ENCODE measurements at regions not wholly inside any gene's neighbourhood (a gene's known extent, or its start where the extent isn't known, plus 50 kb on each side); places are given as distances from the start of the nearest gene placed in this dataset.

DNA sequence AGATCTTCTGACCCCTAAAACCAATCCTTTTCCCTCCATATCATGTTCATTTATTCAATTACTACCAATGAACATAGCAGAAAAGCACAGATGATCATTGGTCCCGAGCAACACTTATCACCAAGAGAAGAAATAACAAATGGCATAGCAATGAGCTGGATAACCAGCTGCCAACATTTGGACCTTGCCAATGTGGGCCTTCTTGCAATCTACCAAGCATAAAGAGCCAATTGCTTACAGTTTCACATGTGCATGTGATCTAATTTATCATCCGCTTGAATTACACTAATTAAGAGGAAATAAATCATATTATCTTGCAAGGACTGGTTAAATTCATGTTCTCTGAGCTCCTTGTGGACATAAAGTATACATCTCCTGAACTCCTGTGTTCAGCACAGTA lies 134.8 kb upstream of the HMGA2 start:
- Histone ChIP-seq H3K9me3 (ENCODE audit: control insufficient read depth in 2 of 3, insufficient read depth in 1 of 3, low read length in 3 of 3) (no peaks in the 10 kb centered on the region), H3K4me1 (ENCODE audit: control insufficient read depth in 2 of 3, insufficient read depth in 2 of 3, low read depth in 1 of 3, low read length in 3 of 3) (no peaks in the 10 kb centered on the region), H3K36me3 (ENCODE audit: control insufficient read depth in 2 of 3, insufficient read depth in 3 of 3, low read length in 3 of 3) (no peaks in the 10 kb centered on the region), H3K4me3 (ENCODE audit: low read length in 3 of 3) (no peak overlapping the region), H3K27me3 (ENCODE audit: control insufficient read depth, insufficient read depth, low read length) (no peaks in the 10 kb centered on the region), H3K27ac (ENCODE audit: low read depth in 2 of 2, low read length in 2 of 2) (no peak overlapping the region), H3K9ac (ENCODE audit: low read length in 3 of 3) (no peak overlapping the region)
- TF ChIP-seq, protein P1, sequence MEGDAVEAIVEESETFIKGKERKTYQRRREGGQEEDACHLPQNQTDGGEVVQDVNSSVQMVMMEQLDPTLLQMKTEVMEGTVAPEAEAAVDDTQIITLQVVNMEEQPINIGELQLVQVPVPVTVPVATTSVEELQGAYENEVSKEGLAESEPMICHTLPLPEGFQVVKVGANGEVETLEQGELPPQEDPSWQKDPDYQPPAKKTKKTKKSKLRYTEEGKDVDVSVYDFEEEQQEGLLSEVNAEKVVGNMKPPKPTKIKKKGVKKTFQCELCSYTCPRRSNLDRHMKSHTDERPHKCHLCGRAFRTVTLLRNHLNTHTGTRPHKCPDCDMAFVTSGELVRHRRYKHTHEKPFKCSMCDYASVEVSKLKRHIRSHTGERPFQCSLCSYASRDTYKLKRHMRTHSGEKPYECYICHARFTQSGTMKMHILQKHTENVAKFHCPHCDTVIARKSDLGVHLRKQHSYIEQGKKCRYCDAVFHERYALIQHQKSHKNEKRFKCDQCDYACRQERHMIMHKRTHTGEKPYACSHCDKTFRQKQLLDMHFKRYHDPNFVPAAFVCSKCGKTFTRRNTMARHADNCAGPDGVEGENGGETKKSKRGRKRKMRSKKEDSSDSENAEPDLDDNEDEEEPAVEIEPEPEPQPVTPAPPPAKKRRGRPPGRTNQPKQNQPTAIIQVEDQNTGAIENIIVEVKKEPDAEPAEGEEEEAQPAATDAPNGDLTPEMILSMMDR (IDR thresholded peaks at IDR 0.05; ENCODE audit: borderline replicate concordance, extremely low read depth, insufficient read depth) = no peak
- FAIRE-seq = no peak
- intact Hi-C loops (cut with DNase I) = no loop called here
- no peak for DNase-seq

DNA sequence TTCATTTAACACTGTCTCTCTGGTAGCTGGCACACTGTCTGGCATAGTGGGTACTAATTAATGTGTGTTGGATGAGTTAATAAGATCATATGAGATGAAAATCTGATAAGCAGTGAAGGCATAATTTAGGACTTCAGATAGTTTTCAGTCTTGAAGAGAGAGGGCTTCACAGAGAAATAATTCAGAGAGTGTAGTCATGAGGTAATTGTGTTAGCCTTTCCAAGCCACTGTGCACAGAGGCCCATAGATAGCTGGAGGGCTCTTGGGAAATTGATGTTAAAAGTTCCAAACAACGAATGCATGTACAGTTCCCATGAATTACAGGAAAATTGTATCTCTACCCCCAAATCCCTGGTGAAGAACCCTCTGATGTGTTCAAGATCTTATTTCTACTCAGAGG lies 133.8 kb upstream of the HMGA2 start:
- DNase-seq (no peak), FAIRE-seq (no peak)
- Histone ChIP-seq H3K27ac (ENCODE audit: low read depth in 2 of 2, low read length in 2 of 2) (no peak overlapping the region), H3K9ac (ENCODE audit: low read length in 3 of 3) (no peak overlapping the region), H3K4me3 (ENCODE audit: low read length in 3 of 3) (no peak overlapping the region), H3K27me3 (ENCODE audit: control insufficient read depth, insufficient read depth, low read length) (no peaks in the 10 kb centered on the region), H3K9me3 (ENCODE audit: control insufficient read depth in 2 of 3, insufficient read depth in 1 of 3, low read length in 3 of 3) (no peaks in the 10 kb centered on the region), H3K4me1 (ENCODE audit: control insufficient read depth in 2 of 3, insufficient read depth in 2 of 3, low read depth in 1 of 3, low read length in 3 of 3) (peaks cover 0 to 2% (median 0%) of the 10 kb centered on the region in 3 donors), H3K36me3 (ENCODE audit: control insufficient read depth in 2 of 3, insufficient read depth in 3 of 3, low read length in 3 of 3) (no peaks in the 10 kb centered on the region)
- intact Hi-C loops (cut with DNase I) = no loop called here
- TF ChIP-seq, protein P1 (IDR thresholded peaks at IDR 0.05; ENCODE audit: borderline replicate concordance, extremely low read depth, insufficient read depth) = no peak

DNA sequence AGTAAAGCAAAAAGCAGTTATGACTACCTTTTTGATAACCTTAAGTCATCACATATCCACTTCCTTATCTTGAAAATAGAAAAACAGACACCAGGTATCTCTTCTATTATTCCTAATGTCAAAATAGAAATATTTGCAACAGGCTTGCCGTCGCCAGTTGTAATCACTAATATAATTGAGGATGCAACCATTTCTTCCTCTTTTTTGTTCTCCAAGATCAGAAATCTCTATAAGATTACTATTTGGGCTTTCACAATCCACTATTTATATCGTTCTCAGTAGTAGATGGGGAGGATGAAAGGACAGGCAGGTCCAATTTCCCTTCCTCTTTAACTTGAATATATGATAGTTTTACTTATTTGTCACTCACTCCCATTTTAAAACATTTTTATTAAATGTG lies 130.2 kb upstream of the HMGA2 start:
- H3K9ac ChIP-seq (ENCODE audit: low read length in 3 of 3) = no peak overlapping the region
- DNase-seq (no peak), FAIRE-seq (no peak)
- H3K36me3 ChIP-seq (ENCODE audit: control insufficient read depth in 2 of 3, insufficient read depth in 3 of 3, low read length in 3 of 3) = no peaks in the 10 kb centered on the region
- no peaks in the 10 kb centered on the region for H3K27me3 ChIP-seq (ENCODE audit: control insufficient read depth, insufficient read depth, low read length)
- intact Hi-C loops (cut with DNase I) = no loop called here
- peaks cover 0 to 6% (median 3%) of the 10 kb centered on the region in 3 donors for H3K4me1 ChIP-seq (ENCODE audit: control insufficient read depth in 2 of 3, insufficient read depth in 2 of 3, low read depth in 1 of 3, low read length in 3 of 3)
- H3K9me3 ChIP-seq (ENCODE audit: control insufficient read depth in 2 of 3, insufficient read depth in 1 of 3, low read length in 3 of 3) = no peaks in the 10 kb centered on the region
- H3K27ac ChIP-seq (ENCODE audit: low read depth in 2 of 2, low read length in 2 of 2) = no peak overlapping the region
- TF ChIP-seq, protein P1 (IDR thresholded peaks at IDR 0.05; ENCODE audit: borderline replicate concordance, extremely low read depth, insufficient read depth) = no peak
- H3K4me3 ChIP-seq (ENCODE audit: low read length in 3 of 3) = no peak overlapping the region
